ENCODE measurements at regions not wholly inside any gene's neighbourhood (a gene's known extent, or its start where the extent isn't known, plus 50 kb on each side); places are given as distances from the start of the nearest gene placed in this dataset.

DNA sequence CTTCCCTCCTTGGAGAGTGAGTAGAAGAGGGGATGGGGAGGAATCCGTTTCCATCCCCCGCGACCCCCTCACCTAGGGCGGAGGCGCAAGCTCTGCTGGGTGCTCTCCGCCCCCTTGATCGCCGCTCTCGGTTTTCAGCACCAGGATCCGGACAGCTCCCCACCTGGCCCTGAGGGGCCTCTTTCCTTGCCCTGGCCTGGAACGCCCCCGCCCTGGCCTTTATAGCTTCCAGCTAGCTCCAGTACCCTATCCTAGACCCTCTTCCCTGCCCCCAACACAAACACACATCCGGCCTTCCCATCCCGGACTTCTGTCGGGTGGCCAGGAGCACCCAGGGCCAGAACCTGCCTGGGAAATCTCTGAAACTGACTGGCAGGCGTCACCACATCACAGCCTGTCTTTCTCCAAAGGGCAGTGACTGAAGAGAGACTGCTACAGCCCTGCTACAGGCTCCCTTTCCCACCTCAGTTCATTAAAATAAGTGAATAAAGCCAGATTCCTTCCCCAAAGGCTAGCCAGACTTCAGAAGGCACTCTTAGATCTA lies 72.3 kb upstream of the LEP start:
- TF ChIP-seq POLR2A (IDR thresholded peaks at IDR 0.05) (no peak), CTCF (IDR thresholded peaks at IDR 0.05) (no peak), POLR2AphosphoS5 (IDR thresholded peaks at IDR 0.05) (no peak), EP300 (IDR thresholded peaks at IDR 0.05) (no peak)
